ENCODE measurements at regions not wholly inside any gene's neighbourhood (a gene's known extent, or its start where the extent isn't known, plus 50 kb on each side); places are given as distances from the start of the nearest gene placed in this dataset.

- no peaks in the 10 kb centered on the region for H3K27me3 ChIP-seq (ENCODE audit: low read length)
- no peaks in the 10 kb centered on the region for H3F3A ChIP-seq (ENCODE audit: insufficient read depth)
- H3K27ac ChIP-seq (ENCODE audit: low read depth, low read length), result no peak overlapping the region
- no peak for TF ChIP-seq CTCF (IDR thresholded peaks at IDR 0.05; ENCODE audit: insufficient read depth, low read length, poor library complexity, severe bottlenecking)
- no peak for TF ChIP-seq EZH2phosphoT487 (conservative IDR thresholded peaks at IDR 0.05; ENCODE audit: low read length)
- no peaks in the 10 kb centered on the region for H3K79me2 ChIP-seq (ENCODE audit: insufficient read depth, low read length)
- H3K4me3 ChIP-seq (ENCODE audit: insufficient read depth, low read length, poor library complexity, severe bottlenecking), result no peak overlapping the region
- no peaks in the 10 kb centered on the region for H3K36me3 ChIP-seq (ENCODE audit: low read length)
- H2AFZ ChIP-seq (ENCODE audit: low read depth, low read length, severe bottlenecking), result no peak overlapping the region
- no peaks in the 10 kb centered on the region for H4K20me1 ChIP-seq (ENCODE audit: low read depth, low read length)
- no peaks in the 10 kb centered on the region for H3K9me2 ChIP-seq (replicated peaks; ENCODE audit: insufficient read depth, low read length)
- no peak overlapping the region for H3K9ac ChIP-seq (ENCODE audit: low read length)
- no peak overlapping the region for H3K4me2 ChIP-seq (ENCODE audit: low read depth, low read length, poor library complexity, severe bottlenecking)
- H3K9me3 ChIP-seq (ENCODE audit: insufficient read depth, low read length), result no peaks in the 10 kb centered on the region
Observed at GRCh38 chr7:13240349-13240748, 552.9 kb downstream of the ARL4A start.

- Histone ChIP-seq H2AFZ (ENCODE audit: low read depth, low read length, severe bottlenecking) (no peak overlapping the region), H3K27me3 (ENCODE audit: low read length) (no peaks in the 10 kb centered on the region), H3F3A (ENCODE audit: insufficient read depth) (no peaks in the 10 kb centered on the region), H3K27ac (ENCODE audit: low read depth, low read length) (no peak overlapping the region), H3K4me2 (ENCODE audit: low read depth, low read length, poor library complexity, severe bottlenecking) (no peak overlapping the region), H3K9me3 (ENCODE audit: insufficient read depth, low read length) (no peaks in the 10 kb centered on the region), H3K9me2 (replicated peaks; ENCODE audit: insufficient read depth, low read length) (no peaks in the 10 kb centered on the region), H3K4me3 (ENCODE audit: insufficient read depth, low read length, poor library complexity, severe bottlenecking) (no peak overlapping the region), H3K9ac (ENCODE audit: low read length) (no peak overlapping the region), H3K36me3 (ENCODE audit: low read length) (no peaks in the 10 kb centered on the region), H4K20me1 (ENCODE audit: low read depth, low read length) (no peaks in the 10 kb centered on the region), H3K79me2 (ENCODE audit: insufficient read depth, low read length) (no peaks in the 10 kb centered on the region)
- TF ChIP-seq EZH2phosphoT487 (conservative IDR thresholded peaks at IDR 0.05; ENCODE audit: low read length) (no peak), CTCF (IDR thresholded peaks at IDR 0.05; ENCODE audit: insufficient read depth, low read length, poor library complexity, severe bottlenecking) (no peak)
Observed at GRCh38 chr7:13241416-13241815, 554.0 kb downstream of the ARL4A start.

GRCh38 chr7:13257661-13258060 lies 570.2 kb downstream of the ARL4A start:
- no peaks in the 10 kb centered on the region for H3K27me3 ChIP-seq (ENCODE audit: low read length)
- no peak for TF ChIP-seq EZH2phosphoT487 (conservative IDR thresholded peaks at IDR 0.05; ENCODE audit: low read length)
- no peak for TF ChIP-seq CTCF (IDR thresholded peaks at IDR 0.05; ENCODE audit: insufficient read depth, low read length, poor library complexity, severe bottlenecking)
- no peak overlapping the region for H3K9ac ChIP-seq (ENCODE audit: low read length)
- H3K27ac ChIP-seq (ENCODE audit: low read depth, low read length), result no peak overlapping the region
- H3K36me3 ChIP-seq (ENCODE audit: low read length), result no peaks in the 10 kb centered on the region
- H3F3A ChIP-seq (ENCODE audit: insufficient read depth), result no peaks in the 10 kb centered on the region
- no peak overlapping the region for H3K4me3 ChIP-seq (ENCODE audit: insufficient read depth, low read length, poor library complexity, severe bottlenecking)
- no peaks in the 10 kb centered on the region for H3K9me2 ChIP-seq (replicated peaks; ENCODE audit: insufficient read depth, low read length)
- H3K9me3 ChIP-seq (ENCODE audit: insufficient read depth, low read length), result no peaks in the 10 kb centered on the region
- H3K79me2 ChIP-seq (ENCODE audit: insufficient read depth, low read length), result no peaks in the 10 kb centered on the region
- H2AFZ ChIP-seq (ENCODE audit: low read depth, low read length, severe bottlenecking), result no peak overlapping the region
- H4K20me1 ChIP-seq (ENCODE audit: low read depth, low read length), result no peaks in the 10 kb centered on the region
- H3K4me2 ChIP-seq (ENCODE audit: low read depth, low read length, poor library complexity, severe bottlenecking), result no peak overlapping the region

Data from SU-DHL-6 (cell line).